ENCODE measurements at regions not wholly inside any gene's neighbourhood (a gene's known extent, or its start where the extent isn't known, plus 50 kb on each side); places are given as distances from the start of the nearest gene placed in this dataset.

DNA sequence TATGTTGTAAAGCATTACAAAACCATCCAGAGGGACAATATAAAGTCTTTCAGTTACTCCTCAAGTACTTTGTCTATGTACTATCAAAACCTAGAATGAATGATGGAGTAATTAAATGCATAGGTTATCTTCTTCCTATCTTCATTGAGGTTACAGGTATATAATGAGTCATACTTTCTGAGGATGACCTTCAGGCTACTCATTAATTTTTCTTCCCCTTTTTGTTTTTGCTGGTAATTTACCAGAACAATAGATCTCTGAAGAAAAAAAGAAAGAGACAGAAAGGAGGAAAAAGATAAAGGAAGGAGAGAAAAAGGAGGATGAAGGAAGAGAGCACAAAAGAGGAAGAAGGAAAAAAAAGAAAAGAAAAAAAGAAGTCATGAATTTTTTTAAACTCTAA, 398.4 kb downstream of the TBC1D32 start:
- no peak for TF ChIP-seq EZH2 (IDR thresholded peaks at IDR 0.05; ENCODE audit: low read length, missing control alignments)
- no peak for TF ChIP-seq CTCF (conservative IDR thresholded peaks at IDR 0.05 in 1 of 2, IDR thresholded peaks at IDR 0.05 in 1 of 2; ENCODE audit: low read depth in 1 of 2, low read length in 2 of 2)
